ENCODE measurements at regions not wholly inside any gene's neighbourhood (a gene's known extent, or its start where the extent isn't known, plus 50 kb on each side); places are given as distances from the start of the nearest gene placed in this dataset.

GRCh38 chr14:103225062-103225461, 101.8 kb downstream of the TNFAIP2 start:
- TF ChIP-seq CTCF (conservative IDR thresholded peaks at IDR 0.05; ENCODE audit: low read depth in 2 of 2), result no peak
- no peak for TF ChIP-seq EZH2 (IDR thresholded peaks at IDR 0.05; ENCODE audit: low read depth, unreplicated experiment)

Measured in GM23338 (cell line).